Activated T-helper 9 cell treated with anti-CD3 and anti-CD28 coated beads, Interleukin-2, amount 50 U/mL, for 16 hours (primary cell): ENCODE measurements at regions not wholly inside any gene's neighbourhood (a gene's known extent, or its start where the extent isn't known, plus 50 kb on each side); places are given as distances from the start of the nearest gene placed in this dataset.

Experiments used
- DNase-seq: peaks from one replicate; pipeline ENCODE4 v3.0.0-alpha.2; 2020; ENCODE audit warnings: low read depth

GRCh38 chr3:109903100-109903499 is 565.8 kb upstream of the DPPA4 start:
- no peak for DNase-seq

- DNase-seq = no peak
Observed at GRCh38 chr3:109910772-109911171, 573.4 kb upstream of the DPPA4 start.

- DNase-seq = no peak
Observed at GRCh38 chr3:109918740-109919139, 581.4 kb upstream of the DPPA4 start.

- no peak for DNase-seq
Observed at GRCh38 chr3:109920749-109921148, 583.4 kb upstream of the DPPA4 start.

GRCh38 chr3:109921509-109921908 is 584.2 kb upstream of the DPPA4 start:
- no peak for DNase-seq

- no peak for DNase-seq
Observed at GRCh38 chr3:109922856-109923255, 585.5 kb upstream of the DPPA4 start.

- no peak for DNase-seq
Observed at GRCh38 chr3:109923431-109923830, 586.1 kb upstream of the DPPA4 start.

- no peak for DNase-seq
Observed at GRCh38 chr3:109924196-109924595, 586.9 kb upstream of the DPPA4 start.

- DNase-seq = no peak
Observed at GRCh38 chr3:109926376-109926775, 589.0 kb upstream of the DPPA4 start.

- DNase-seq = no peak
Observed at GRCh38 chr3:109927161-109927560, 589.8 kb upstream of the DPPA4 start.

- DNase-seq = no peak
Observed at GRCh38 chr3:109927726-109928125, 590.4 kb upstream of the DPPA4 start.

- DNase-seq = no peak
Observed at GRCh38 chr3:109930582-109930981, 593.2 kb upstream of the DPPA4 start.

- DNase-seq = no peak
Observed at GRCh38 chr3:109933576-109933975, 596.2 kb upstream of the DPPA4 start.

GRCh38 chr3:109939817-109940216 is 602.5 kb upstream of the DPPA4 start:
- no peak for DNase-seq

GRCh38 chr3:109943181-109943580 is 605.8 kb upstream of the DPPA4 start:
- DNase-seq = no peak

- DNase-seq = no peak
Observed at GRCh38 chr3:109944836-109945235, 607.5 kb upstream of the DPPA4 start.

GRCh38 chr3:109952924-109953323 is 615.6 kb upstream of the DPPA4 start:
- DNase-seq = no peak

GRCh38 chr3:109963831-109964230 is 626.5 kb upstream of the DPPA4 start:
- no peak for DNase-seq

- DNase-seq = no peak
Observed at GRCh38 chr3:109973733-109974132, 636.4 kb upstream of the DPPA4 start.

GRCh38 chr3:109977897-109978296 is 640.6 kb upstream of the DPPA4 start:
- DNase-seq = no peak

- DNase-seq = no peak
Observed at GRCh38 chr3:109982201-109982600, 644.9 kb upstream of the DPPA4 start.

GRCh38 chr3:109984976-109985375 is 647.6 kb upstream of the DPPA4 start:
- DNase-seq = no peak

GRCh38 chr3:109985943-109986555 is 648.7 kb upstream of the DPPA4 start:
- DNase-seq = no peak

- no peak for DNase-seq
Observed at GRCh38 chr3:109994853-109995252, 657.5 kb upstream of the DPPA4 start.

- no peak for DNase-seq
Observed at GRCh38 chr3:109995377-109995776, 658.0 kb upstream of the DPPA4 start.
